ENCODE measurements at regions not wholly inside any gene's neighbourhood (a gene's known extent, or its start where the extent isn't known, plus 50 kb on each side); places are given as distances from the start of the nearest gene placed in this dataset.

- no peak overlapping the region for H3K4me3 ChIP-seq (replicated peaks in 1 of 3; ENCODE audit: insufficient read depth in 1 of 3, low read depth in 2 of 3, low read length in 3 of 3)
- FAIRE-seq (no peak), DNase-seq (ENCODE audit: low spot score) (no peak), ATAC-seq (no peak)
- H3K79me2 ChIP-seq (ENCODE audit: insufficient read depth, low read length), result no peaks in the 10 kb centered on the region
- H4K20me1 ChIP-seq (ENCODE audit: insufficient read depth, low read length), result no peaks in the 10 kb centered on the region
- H3K4me1 ChIP-seq (ENCODE audit: insufficient read depth, low read length), result no peaks in the 10 kb centered on the region
- H3K36me3 ChIP-seq (replicated peaks in 1 of 2; ENCODE audit: control insufficient read depth in 1 of 2, insufficient read depth in 2 of 2, low read length in 2 of 2), result no peaks in the 10 kb centered on the region
- no peaks in the 10 kb centered on the region for H3K9me3 ChIP-seq (ENCODE audit: low read length)
- H3K27ac ChIP-seq (ENCODE audit: extremely low read length, insufficient read depth, low read length), result no peak overlapping the region
- intact Hi-C loops (cut with micrococcal nuclease; ENCODE audit: unreplicated experiment), result no loop called here
- CTCF ChIA-PET (ENCODE audit: low intra/inter-chr PET ratio, low total read pairs), result no interaction called here
- no peak overlapping the region for H2AFZ ChIP-seq (ENCODE audit: low read length)
- POLR2A ChIA-PET, result no interaction called here
- 0% methylated on average over 3 of the region's 3 CpGs for WGBS (ENCODE audit: low lambda C conversion rate)
- in situ Hi-C loops (cut with HindIII; ENCODE audit: extremely low pct_ligation_motif_present, low pct_unique_long_range_greater_than_20kb), result no loop called here
- no peaks in the 10 kb centered on the region; a peak in 2 of 5 replicates for H3K27me3 ChIP-seq (ENCODE audit: control insufficient read depth in 1 of 2, insufficient read depth in 2 of 2, low read length in 2 of 2)
- no peak for TF ChIP-seq GZF1 (CRISPR knock-in tag; IDR thresholded peaks at IDR 0.05)
- TF ChIP-seq CSRNP2 (CRISPR knock-in tag; conservative IDR thresholded peaks at IDR 0.05; ENCODE audit: low read depth), result no peak
- no peak for TF ChIP-seq ZNF83 (CRISPR knock-in tag; IDR thresholded peaks at IDR 0.05; ENCODE audit: borderline replicate concordance)
- no peak for TF ChIP-seq ZFY (CRISPR knock-in tag; IDR thresholded peaks at IDR 0.05)
- TF ChIP-seq ZNF354B (CRISPR knock-in tag; IDR thresholded peaks at IDR 0.05), result no peak
- no peak for TF ChIP-seq DBP (CRISPR knock-in tag; IDR thresholded peaks at IDR 0.05; ENCODE audit: not compliant biosample characterization)
- no peak overlapping the region for H3K4me2 ChIP-seq (ENCODE audit: low read depth, low read length)
- no TSS peak for BruUV-seq (replicated peaks)
- H3K9ac ChIP-seq (ENCODE audit: insufficient read depth, low read depth, low read length), result no peak overlapping the region
Observed at GRCh38 chr11:121777056-121777455, 324.3 kb upstream of the SORL1-AS1 start.

GRCh38 chr11:121775276-121775675 is 322.5 kb upstream of the SORL1-AS1 start:
- ChIA-PET CTCF (ENCODE audit: low intra/inter-chr PET ratio, low total read pairs) (no interaction called here), POLR2A (no interaction called here)
- H3K79me2 ChIP-seq (ENCODE audit: insufficient read depth, low read length), result no peaks in the 10 kb centered on the region
- ATAC-seq (no peak), FAIRE-seq (no peak), DNase-seq (ENCODE audit: low spot score) (no peak)
- no peak overlapping the region for H3K4me3 ChIP-seq (replicated peaks in 1 of 3; ENCODE audit: insufficient read depth in 1 of 3, low read depth in 2 of 3, low read length in 3 of 3)
- intact Hi-C loops (cut with micrococcal nuclease; ENCODE audit: unreplicated experiment), result no loop called here
- WGBS (ENCODE audit: low lambda C conversion rate), result 37% methylated on average over 5 of the region's 5 CpGs
- no peaks in the 10 kb centered on the region for H3K36me3 ChIP-seq (replicated peaks in 1 of 2; ENCODE audit: control insufficient read depth in 1 of 2, insufficient read depth in 2 of 2, low read length in 2 of 2)
- no peak overlapping the region for H3K27ac ChIP-seq (ENCODE audit: extremely low read length, insufficient read depth, low read length)
- H3K9ac ChIP-seq (ENCODE audit: insufficient read depth, low read depth, low read length), result no peak overlapping the region
- no peaks in the 10 kb centered on the region; a peak in 3 of 5 replicates for H3K27me3 ChIP-seq (ENCODE audit: control insufficient read depth in 1 of 2, insufficient read depth in 2 of 2, low read length in 2 of 2)
- H3K4me2 ChIP-seq (ENCODE audit: low read depth, low read length), result no peak overlapping the region
- H3K9me3 ChIP-seq (ENCODE audit: low read length), result no peaks in the 10 kb centered on the region
- in situ Hi-C loops (cut with HindIII; ENCODE audit: extremely low pct_ligation_motif_present, low pct_unique_long_range_greater_than_20kb), result no loop called here
- no peak overlapping the region for H2AFZ ChIP-seq (ENCODE audit: low read length)
- H4K20me1 ChIP-seq (ENCODE audit: insufficient read depth, low read length), result no peaks in the 10 kb centered on the region
- no TSS peak for BruUV-seq (replicated peaks)
- H3K4me1 ChIP-seq (ENCODE audit: insufficient read depth, low read length), result no peaks in the 10 kb centered on the region
- no peak for TF ChIP-seq CERS6 (CRISPR knock-in tag; IDR thresholded peaks at IDR 0.05)
- TF ChIP-seq FOXJ3 (CRISPR knock-in tag; IDR thresholded peaks at IDR 0.05; ENCODE audit: borderline replicate concordance), result no peak
- no peak for TF ChIP-seq HNRNPLL (IDR thresholded peaks at IDR 0.05; ENCODE audit: low read depth, low read length, poor library complexity, severe bottlenecking)
- TF ChIP-seq GMEB1 (CRISPR knock-in tag; IDR thresholded peaks at IDR 0.05; ENCODE audit: borderline replicate concordance), result no peak
- TF ChIP-seq JUND (CRISPR knock-in tag; IDR thresholded peaks at IDR 0.05), result no peak
- TF ChIP-seq MNT (IDR thresholded peaks at IDR 0.05), result no peak
- no peak for TF ChIP-seq ZNF432 (CRISPR knock-in tag; IDR thresholded peaks at IDR 0.05; ENCODE audit: borderline replicate concordance)

Measured in HepG2 (cell line).